Ovary (tissue), 3 donors: ENCODE measurements at regions not wholly inside any gene's neighbourhood (a gene's known extent, or its start where the extent isn't known, plus 50 kb on each side); places are given as distances from the start of the nearest gene placed in this dataset.

Experiments used
- CTCF ChIP-seq, 3 donors: fragments of 450-650 bp in 2 of 3; fragments of 200-600 bp in 1 of 3; IDR thresholded peaks; one replicate each; pipeline versions ENCODE4 v1.5.1 to v1.8.0; 2016 to 2022; ENCODE audit warnings: antibody characterized with exemption in 3 of 3, mild to moderate bottlenecking in 1 of 3
- POLR2A ChIP-seq: fragments of 450-650 bp; IDR thresholded peaks from one replicate; pipeline ENCODE4 v1.6.1; 2017; ENCODE audit warnings: antibody characterized with exemption, mild to moderate bottlenecking, moderate library complexity
- donor health status: DM: no; HTN: no; CAD: no.

GRCh38 chr9:88256216-88256615 lies 117.9 kb upstream of the SPATA31C2 start:
- no peak for TF ChIP-seq CTCF (IDR thresholded peaks at IDR 0.05)
- TF ChIP-seq POLR2A, result no peak
